ENCODE measurements at regions not wholly inside any gene's neighbourhood (a gene's known extent, or its start where the extent isn't known, plus 50 kb on each side); places are given as distances from the start of the nearest gene placed in this dataset.

DNA sequence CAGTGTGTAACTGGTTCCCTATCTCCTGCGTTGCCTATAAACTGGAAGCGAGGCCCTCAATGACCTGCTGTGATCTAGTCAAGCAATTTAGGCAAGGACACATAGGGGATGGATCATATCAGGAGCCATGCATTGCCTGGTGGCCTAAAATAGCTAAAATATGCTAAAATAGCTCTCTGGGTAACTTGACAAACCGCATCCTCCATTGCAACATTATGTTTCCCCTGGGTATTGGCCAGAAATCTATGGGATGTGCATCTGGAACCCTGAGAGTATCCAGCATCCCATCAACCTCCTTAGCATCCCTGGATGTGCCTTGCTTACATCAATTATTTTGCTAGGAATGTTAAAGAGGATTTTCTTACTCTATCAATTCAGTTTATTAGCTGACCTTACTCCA, 91.7 kb upstream of the ADCY1 start:
- no peak for ATAC-seq
- 2% methylated on average over 3 of the region's 3 CpGs for WGBS (ENCODE audit: insufficient coverage, insufficient replicate concordance, low lambda C conversion rate, missing lambda C conversion rate)
- no peak overlapping the region for H3K4me3 ChIP-seq
- no peaks in the 10 kb centered on the region for H3K79me2 ChIP-seq (ENCODE audit: control insufficient read depth, insufficient read depth, low read length)
- no peaks in the 10 kb centered on the region for H3K9me3 ChIP-seq (replicated peaks; ENCODE audit: control insufficient read depth, insufficient read depth, low read length)
- RAD21 ChIA-PET (ENCODE audit: unreplicated experiment): no interaction called here
- no peak for FAIRE-seq
- H3K36me3 ChIP-seq (ENCODE audit: control insufficient read depth in 2 of 2, insufficient read depth in 2 of 2, low read length in 1 of 2): no peaks in the 10 kb centered on the region
- no peaks in the 10 kb centered on the region for H4K20me1 ChIP-seq (ENCODE audit: control insufficient read depth, insufficient read depth)
- no peak for DNase-seq (ENCODE audit: low read depth, low spot score)
- in situ Hi-C loops (cut with MboI): no loop called here
- no peaks in the 10 kb centered on the region; a peak in 1 of 4 replicates for H3K27me3 ChIP-seq (replicated peaks in 1 of 2; ENCODE audit: control insufficient read depth in 2 of 2, insufficient read depth in 2 of 2, low read length in 1 of 2)
- no peaks in the 10 kb centered on the region for H3K4me1 ChIP-seq (ENCODE audit: control insufficient read depth, insufficient read depth, low read length)
- no peak overlapping the region for H3K9ac ChIP-seq (ENCODE audit: control insufficient read depth, insufficient read depth, low read length)
- CTCF ChIA-PET: no interaction called here
- no TSS peak for BruUV-seq (replicated peaks)
- POLR2A ChIA-PET: interaction anchor here (0.7 kb wide), 1 partner anchor 1802 kb away, joined by 5 read pairs; no protein-coding TSS in a partner anchor
- SMC1A ChIA-PET (ENCODE audit: uncharacterized antibody, unreplicated experiment): interaction anchor here (1.0 kb wide), 1 partner anchor 14 kb away, joined by 3 read pairs; no protein-coding TSS in a partner anchor
- intact Hi-C loops (cut with micrococcal nuclease; ENCODE audit: unreplicated experiment): no loop called here
- no peak overlapping the region for H3K4me2 ChIP-seq (ENCODE audit: control insufficient read depth, insufficient read depth)
- H2AFZ ChIP-seq (ENCODE audit: control insufficient read depth, low read depth, low read length): no peak overlapping the region
- H3K27ac ChIP-seq (ENCODE audit: control insufficient read depth, insufficient read depth): no peak overlapping the region
- no peak for TF ChIP-seq EP300 (IDR thresholded peaks at IDR 0.05; ENCODE audit: borderline replicate concordance in 1 of 2, control insufficient read depth in 1 of 2, low read depth in 2 of 2, low read length in 2 of 2)
- no peak for TF ChIP-seq TCF3 (IDR thresholded peaks at IDR 0.05; ENCODE audit: borderline replicate concordance, insufficient read depth, low read depth, low read length)
- no peak for TF ChIP-seq POU2F2 (IDR thresholded peaks at IDR 0.05; ENCODE audit: borderline replicate concordance, low read depth, low read length)
- TF ChIP-seq, protein P1, sequence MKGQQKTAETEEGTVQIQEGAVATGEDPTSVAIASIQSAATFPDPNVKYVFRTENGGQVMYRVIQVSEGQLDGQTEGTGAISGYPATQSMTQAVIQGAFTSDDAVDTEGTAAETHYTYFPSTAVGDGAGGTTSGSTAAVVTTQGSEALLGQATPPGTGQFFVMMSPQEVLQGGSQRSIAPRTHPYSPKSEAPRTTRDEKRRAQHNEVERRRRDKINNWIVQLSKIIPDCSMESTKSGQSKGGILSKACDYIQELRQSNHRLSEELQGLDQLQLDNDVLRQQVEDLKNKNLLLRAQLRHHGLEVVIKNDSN (IDR thresholded peaks at IDR 0.05; ENCODE audit: borderline replicate concordance, extremely low read length, insufficient read depth, low read depth, low read length): no peak
- no peak for TF ChIP-seq CHD2 (IDR thresholded peaks at IDR 0.05; ENCODE audit: borderline replicate concordance, low read depth, low read length)
- TF ChIP-seq, protein P2, sequence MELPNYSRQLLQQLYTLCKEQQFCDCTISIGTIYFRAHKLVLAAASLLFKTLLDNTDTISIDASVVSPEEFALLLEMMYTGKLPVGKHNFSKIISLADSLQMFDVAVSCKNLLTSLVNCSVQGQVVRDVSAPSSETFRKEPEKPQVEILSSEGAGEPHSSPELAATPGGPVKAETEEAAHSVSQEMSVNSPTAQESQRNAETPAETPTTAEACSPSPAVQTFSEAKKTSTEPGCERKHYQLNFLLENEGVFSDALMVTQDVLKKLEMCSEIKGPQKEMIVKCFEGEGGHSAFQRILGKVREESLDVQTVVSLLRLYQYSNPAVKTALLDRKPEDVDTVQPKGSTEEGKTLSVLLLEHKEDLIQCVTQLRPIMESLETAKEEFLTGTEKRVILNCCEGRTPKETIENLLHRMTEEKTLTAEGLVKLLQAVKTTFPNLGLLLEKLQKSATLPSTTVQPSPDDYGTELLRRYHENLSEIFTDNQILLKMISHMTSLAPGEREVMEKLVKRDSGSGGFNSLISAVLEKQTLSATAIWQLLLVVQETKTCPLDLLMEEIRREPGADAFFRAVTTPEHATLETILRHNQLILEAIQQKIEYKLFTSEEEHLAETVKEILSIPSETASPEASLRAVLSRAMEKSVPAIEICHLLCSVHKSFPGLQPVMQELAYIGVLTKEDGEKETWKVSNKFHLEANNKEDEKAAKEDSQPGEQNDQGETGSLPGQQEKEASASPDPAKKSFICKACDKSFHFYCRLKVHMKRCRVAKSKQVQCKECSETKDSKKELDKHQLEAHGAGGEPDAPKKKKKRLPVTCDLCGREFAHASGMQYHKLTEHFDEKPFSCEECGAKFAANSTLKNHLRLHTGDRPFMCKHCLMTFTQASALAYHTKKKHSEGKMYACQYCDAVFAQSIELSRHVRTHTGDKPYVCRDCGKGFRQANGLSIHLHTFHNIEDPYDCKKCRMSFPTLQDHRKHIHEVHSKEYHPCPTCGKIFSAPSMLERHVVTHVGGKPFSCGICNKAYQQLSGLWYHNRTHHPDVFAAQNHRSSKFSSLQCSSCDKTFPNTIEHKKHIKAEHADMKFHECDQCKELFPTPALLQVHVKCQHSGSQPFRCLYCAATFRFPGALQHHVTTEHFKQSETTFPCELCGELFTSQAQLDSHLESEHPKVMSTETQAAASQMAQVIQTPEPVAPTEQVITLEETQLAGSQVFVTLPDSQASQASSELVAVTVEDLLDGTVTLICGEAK (IDR thresholded peaks at IDR 0.05; ENCODE audit: borderline replicate concordance): no peak
- no peak for TF ChIP-seq NFYA (IDR thresholded peaks at IDR 0.05; ENCODE audit: borderline replicate concordance, low read depth, low read length)
- no peak for TF ChIP-seq ZNF24 (IDR thresholded peaks at IDR 0.05)
- TF ChIP-seq JUNB (IDR thresholded peaks at IDR 0.05): no peak
- TF ChIP-seq CBX3 (IDR thresholded peaks at IDR 0.05; ENCODE audit: borderline replicate concordance, low read depth): no peak
- no peak for TF ChIP-seq HCFC1 (IDR thresholded peaks at IDR 0.05; ENCODE audit: low read length)
- TF ChIP-seq, protein P3, sequence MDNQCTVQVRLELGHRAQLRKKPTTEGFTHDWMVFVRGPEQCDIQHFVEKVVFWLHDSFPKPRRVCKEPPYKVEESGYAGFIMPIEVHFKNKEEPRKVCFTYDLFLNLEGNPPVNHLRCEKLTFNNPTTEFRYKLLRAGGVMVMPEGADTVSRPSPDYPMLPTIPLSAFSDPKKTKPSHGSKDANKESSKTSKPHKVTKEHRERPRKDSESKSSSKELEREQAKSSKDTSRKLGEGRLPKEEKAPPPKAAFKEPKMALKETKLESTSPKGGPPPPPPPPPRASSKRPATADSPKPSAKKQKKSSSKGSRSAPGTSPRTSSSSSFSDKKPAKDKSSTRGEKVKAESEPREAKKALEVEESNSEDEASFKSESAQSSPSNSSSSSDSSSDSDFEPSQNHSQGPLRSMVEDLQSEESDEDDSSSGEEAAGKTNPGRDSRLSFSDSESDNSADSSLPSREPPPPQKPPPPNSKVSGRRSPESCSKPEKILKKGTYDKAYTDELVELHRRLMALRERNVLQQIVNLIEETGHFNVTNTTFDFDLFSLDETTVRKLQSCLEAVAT (IDR thresholded peaks at IDR 0.05): no peak
- no peak for TF ChIP-seq GATAD2B (conservative IDR thresholded peaks at IDR 0.05; ENCODE audit: low read depth)
- TF ChIP-seq IKZF2 (IDR thresholded peaks at IDR 0.05): no peak
- TF ChIP-seq, protein P4, sequence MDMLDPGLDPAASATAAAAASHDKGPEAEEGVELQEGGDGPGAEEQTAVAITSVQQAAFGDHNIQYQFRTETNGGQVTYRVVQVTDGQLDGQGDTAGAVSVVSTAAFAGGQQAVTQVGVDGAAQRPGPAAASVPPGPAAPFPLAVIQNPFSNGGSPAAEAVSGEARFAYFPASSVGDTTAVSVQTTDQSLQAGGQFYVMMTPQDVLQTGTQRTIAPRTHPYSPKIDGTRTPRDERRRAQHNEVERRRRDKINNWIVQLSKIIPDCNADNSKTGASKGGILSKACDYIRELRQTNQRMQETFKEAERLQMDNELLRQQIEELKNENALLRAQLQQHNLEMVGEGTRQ (IDR thresholded peaks at IDR 0.05; ENCODE audit: borderline replicate concordance, low read depth, low read length): no peak
- TF ChIP-seq KAT2A (conservative IDR thresholded peaks at IDR 0.05; ENCODE audit: control insufficient read depth, low read depth, low read length): no peak
- no peak for TF ChIP-seq ASH2L (IDR thresholded peaks at IDR 0.05; ENCODE audit: borderline replicate concordance, low read depth)
- no peak for TF ChIP-seq SMARCA5 (IDR thresholded peaks at IDR 0.05)

Data from GM12878 (cell line).